GM23338 (cell line): ENCODE measurements at regions not wholly inside any gene's neighbourhood (a gene's known extent, or its start where the extent isn't known, plus 50 kb on each side); places are given as distances from the start of the nearest gene placed in this dataset.

Experiments used
- ATAC-seq: fragments of 200-7000 bp; cut with Tn5 transposase; 3 replicates; pipeline ENCODE4 v1.9.1; 2020
- DNase-seq: peaks from one replicate; pipeline ENCODE4 v3.0.0-alpha.2; 2015; ENCODE audit warnings: low spot score
- H2AFZ ChIP-seq: fragments of 200-600 bp; sonication (generic); 2 replicates; pipeline ENCODE4 v1.8.0; 2016; ENCODE audit warnings: antibody characterized with exemption, mild to moderate bottlenecking, moderate library complexity
- H3F3A ChIP-seq: fragments of 200-600 bp; sonication (generic); replicated peaks from 2 replicates; pipeline ENCODE4 v1.8.0; 2017; ENCODE audit warnings: antibody characterized with exemption, mixed run types, low read depth
- H3K27ac ChIP-seq: fragments of 200-600 bp; sonication (generic); 2 replicates; pipeline ENCODE4 v1.6.1; 2016; ENCODE audit warnings: low read depth
- H3K27me3 ChIP-seq: fragments of 200-600 bp; sonication (generic); 2 replicates; pipeline ENCODE4 v1.8.0; 2016; ENCODE audit warnings: mild to moderate bottlenecking, mixed run types, moderate library complexity; ENCODE audit not compliant: insufficient read depth
- H3K36me3 ChIP-seq: fragments of 200-600 bp; sonication (generic); 2 replicates; pipeline ENCODE4 v1.8.0; 2016; ENCODE audit warnings: mild to moderate bottlenecking; ENCODE audit not compliant: insufficient read depth
- H3K4me1 ChIP-seq: fragments of 200-600 bp; sonication (generic); 2 replicates; pipeline ENCODE4 v1.8.0; 2016; ENCODE audit warnings: mild to moderate bottlenecking, moderate library complexity; ENCODE audit not compliant: insufficient read depth
- H3K4me2 ChIP-seq: fragments of 200-600 bp; sonication (generic); 2 replicates; pipeline ENCODE4 v1.7.1; 2017; ENCODE audit warnings: mixed run types
- H3K4me3 ChIP-seq: fragments of 200-600 bp; sonication (generic); 2 replicates; pipeline ENCODE4 v1.6.1; 2016; ENCODE audit warnings: mixed run types
- H3K79me2 ChIP-seq: fragments of 200-600 bp; sonication (generic); replicated peaks from 2 replicates; pipeline ENCODE4 v1.8.0; 2017; ENCODE audit warnings: mild to moderate bottlenecking; ENCODE audit not compliant: insufficient read depth
- H3K9me2 ChIP-seq: fragments of 200-600 bp; sonication (generic); 2 replicates; pipeline ENCODE4 v1.8.0; 2017; ENCODE audit not compliant: insufficient read depth
- H4K20me1 ChIP-seq: fragments of 200-600 bp; sonication (generic); replicated peaks from 2 replicates; pipeline ENCODE4 v1.8.0; 2017; ENCODE audit warnings: mild to moderate bottlenecking; ENCODE audit not compliant: insufficient read depth
- H3K27ac Mint-ChIP-seq: 2 replicates; pipeline ENCODE4 v1.8.0; 2020; ENCODE audit warnings: inconsistent platforms, mild to moderate bottlenecking, moderate library complexity, mixed read lengths
- H3K27me3 Mint-ChIP-seq: 3 replicates; pipeline ENCODE4 v1.8.0; 2022; ENCODE audit warnings: low read depth, mild to moderate bottlenecking, moderate library complexity, mixed read lengths, inconsistent platforms; ENCODE audit not compliant: insufficient read depth, poor library complexity
- H3K36me3 Mint-ChIP-seq: 3 replicates; pipeline ENCODE4 v1.8.0; 2021; ENCODE audit warnings: low read depth, mild to moderate bottlenecking, inconsistent platforms, moderate library complexity, mixed read lengths
- H3K4me1 Mint-ChIP-seq: 3 replicates; pipeline ENCODE4 v1.8.0; 2020; ENCODE audit warnings: mild to moderate bottlenecking, inconsistent platforms, mixed read lengths
- H3K4me3 Mint-ChIP-seq: 3 replicates; pipeline ENCODE4 v1.8.0; 2021; ENCODE audit warnings: moderate library complexity, mild to moderate bottlenecking, inconsistent platforms, mixed read lengths
- H3K9me3 Mint-ChIP-seq: 3 replicates; pipeline ENCODE4 v1.8.0; 2020; ENCODE audit warnings: moderate library complexity, mild to moderate bottlenecking, inconsistent platforms, mixed read lengths
- CREB1 ChIP-seq: fragments of 250-450 bp; sonication (Bioruptor Pico); IDR thresholded peaks from 2 replicates; pipeline ENCODE4 v1.5.0; 2020; ENCODE audit warnings: low read depth, mild to moderate bottlenecking, moderate library complexity
- CTCF ChIP-seq, 2 experiments: fragments of 200-600 bp in 1 of 2; sonication (generic) in 1 of 2; conservative IDR thresholded peaks; 2 replicates each; pipeline versions ENCODE4 v1.5.1 to v1.6.1; 2016 to 2017; ENCODE audit warnings: antibody characterized with exemption in 2 of 2, low read depth in 2 of 2, mild to moderate bottlenecking in 2 of 2, moderate library complexity in 1 of 2
- EZH2 ChIP-seq: fragments of 200-600 bp; sonication (generic); IDR thresholded peaks from one replicate; pipeline ENCODE4 v1.8.0; 2017; ENCODE audit warnings: antibody characterized with exemption, mild to moderate bottlenecking, low read depth; ENCODE audit not compliant: unreplicated experiment
- EZH2phosphoT487 ChIP-seq: fragments of 200-600 bp; sonication (generic); IDR thresholded peaks from one replicate; pipeline ENCODE4 v1.8.1; 2018; ENCODE audit warnings: antibody characterized with exemption; ENCODE audit not compliant: unreplicated experiment
- JUNB ChIP-seq: IDR thresholded peaks from one replicate; pipeline ENCODE4 v1.6.1; 2016; ENCODE audit warnings: antibody characterized with exemption; ENCODE audit not compliant: unreplicated experiment
- NANOG ChIP-seq: IDR thresholded peaks from 2 replicates; pipeline ENCODE4 v1.6.1; 2016; ENCODE audit warnings: antibody characterized with exemption, borderline replicate concordance
- POLR2AphosphoS5 ChIP-seq: IDR thresholded peaks from 2 replicates; pipeline ENCODE4 v1.6.1; 2016; ENCODE audit warnings: antibody characterized with exemption, low read depth
- STAT1 ChIP-seq: IDR thresholded peaks from one replicate; pipeline ENCODE4 v1.6.1; 2016; ENCODE audit warnings: antibody characterized with exemption; ENCODE audit not compliant: unreplicated experiment
- ZNF462 ChIP-seq: fragments of 250-450 bp; sonication (Bioruptor Pico); IDR thresholded peaks from 2 replicates; pipeline ENCODE4 v1.5.0; 2020; ENCODE audit warnings: mild to moderate bottlenecking, moderate library complexity

- TF ChIP-seq ZNF462 (CRISPR knock-in tag): no peak
- TF ChIP-seq CREB1 (CRISPR knock-in tag): no peak
Observed at GRCh38 chrX:122046226-122046625, 998.8 kb downstream of the GLUD2 start (continued).

GRCh38 chrX:122046815-122047214 lies 999.4 kb downstream of the GLUD2 start:
- H3K9me2 ChIP-seq: no peaks in the 10 kb centered on the region
- no peaks in the 10 kb centered on the region for H3K4me1 Mint-ChIP-seq
- no peak overlapping the region for H2AFZ ChIP-seq
- no peaks in the 10 kb centered on the region for H3K27me3 ChIP-seq
- H3K36me3 Mint-ChIP-seq: peaks cover 2% of the 10 kb centered on the region; the same call in 1 of the 3 replicates
- H3K4me3 ChIP-seq: no peak overlapping the region
- H3F3A ChIP-seq: no peaks in the 10 kb centered on the region
- H3K9me3 Mint-ChIP-seq: no peaks in the 10 kb centered on the region; the same call in 2 of the 3 replicates
- H3K27ac Mint-ChIP-seq: no peak overlapping the region
- H3K36me3 ChIP-seq: no peaks in the 10 kb centered on the region
- H3K27me3 Mint-ChIP-seq: no peaks in the 10 kb centered on the region
- no peak for ATAC-seq
- no peaks in the 10 kb centered on the region for H3K4me1 ChIP-seq
- H3K79me2 ChIP-seq: no peaks in the 10 kb centered on the region
- no peaks in the 10 kb centered on the region for H4K20me1 ChIP-seq
- H3K4me3 Mint-ChIP-seq: no peak overlapping the region
- no peak overlapping the region for H3K4me2 ChIP-seq
- no peak for DNase-seq
- no peak overlapping the region for H3K27ac ChIP-seq
- no peak for TF ChIP-seq JUNB
- TF ChIP-seq POLR2AphosphoS5: no peak
- no peak for TF ChIP-seq NANOG
- TF ChIP-seq CTCF (conservative IDR thresholded peaks at IDR 0.05; ENCODE audit: low read depth in 2 of 2): no peak
- no peak for TF ChIP-seq EZH2
- TF ChIP-seq STAT1: no peak
- no peak for TF ChIP-seq EZH2phosphoT487
- TF ChIP-seq ZNF462 (CRISPR knock-in tag): no peak
